ENCODE measurements at regions not wholly inside any gene's neighbourhood (a gene's known extent, or its start where the extent isn't known, plus 50 kb on each side); places are given as distances from the start of the nearest gene placed in this dataset.
"Not testable (repeated sequence)": the region's sequence is repeated elsewhere in the genome, so short reads cannot be mapped to it uniquely, and the experiment has no call there.

DNA sequence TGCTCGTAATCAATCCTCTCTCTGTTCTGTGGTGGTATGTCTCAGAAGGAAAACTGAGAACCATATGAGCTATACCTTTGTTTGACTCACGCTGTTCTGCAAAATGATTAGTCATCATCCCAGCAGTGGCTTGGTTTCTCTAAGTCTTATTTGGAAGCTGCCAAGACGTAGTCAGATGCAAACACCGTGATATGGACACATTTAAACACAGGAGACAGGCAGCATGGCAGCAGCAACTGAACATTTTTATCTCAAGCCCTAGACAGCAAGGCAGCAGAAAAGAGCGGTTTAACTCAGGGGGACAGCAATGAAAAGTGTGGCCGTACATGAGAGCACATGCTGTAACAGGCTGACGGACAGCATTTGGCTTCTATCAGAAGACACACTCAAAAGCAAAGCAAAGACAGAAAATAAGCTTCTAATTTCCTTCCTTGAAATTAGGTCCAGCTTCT lies 1295.1 kb downstream of the EPHA7 start:
- no peak for DNase-seq

DNA sequence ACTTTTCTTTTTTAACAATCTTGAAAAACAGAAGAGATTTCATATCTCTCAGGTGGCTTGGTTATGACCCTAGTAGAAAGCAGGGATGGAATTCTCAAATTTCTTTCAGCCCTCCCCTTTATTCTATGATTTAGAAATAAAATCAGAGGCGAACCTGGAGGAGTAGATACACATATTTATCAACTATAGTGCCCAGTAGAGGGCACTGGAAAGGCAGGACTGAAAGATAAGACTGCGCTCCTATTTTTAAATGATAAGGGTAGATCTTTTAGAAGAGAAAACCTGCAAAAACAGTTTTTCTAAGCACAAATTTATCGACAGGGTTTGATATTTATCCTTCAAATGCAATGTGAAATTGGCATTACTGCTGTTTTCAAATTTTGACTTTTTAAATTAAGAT lies 1296.6 kb downstream of the EPHA7 start:
- peak; percentile 11 for DNase-seq

DNA sequence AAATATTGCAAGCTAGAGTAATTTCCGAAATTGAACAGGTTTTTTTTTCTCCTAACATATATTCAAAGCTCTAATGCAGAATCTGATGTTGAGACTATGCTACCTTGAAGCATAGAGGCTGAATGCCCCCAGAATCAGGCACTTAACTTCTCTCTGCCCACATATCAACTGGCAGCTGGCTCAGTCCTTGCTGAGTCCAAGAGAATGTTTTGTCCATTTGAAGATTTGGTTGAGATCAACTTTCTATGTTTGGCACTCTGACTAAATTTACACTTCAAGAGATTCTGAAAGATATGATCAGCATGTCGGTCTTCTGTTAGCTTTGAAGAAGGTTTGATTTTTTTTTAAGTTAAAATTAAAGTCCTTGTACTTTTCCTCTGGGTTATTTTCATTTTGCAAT lies 1298.1 kb downstream of the EPHA7 start:
- no peak for DNase-seq

DNA sequence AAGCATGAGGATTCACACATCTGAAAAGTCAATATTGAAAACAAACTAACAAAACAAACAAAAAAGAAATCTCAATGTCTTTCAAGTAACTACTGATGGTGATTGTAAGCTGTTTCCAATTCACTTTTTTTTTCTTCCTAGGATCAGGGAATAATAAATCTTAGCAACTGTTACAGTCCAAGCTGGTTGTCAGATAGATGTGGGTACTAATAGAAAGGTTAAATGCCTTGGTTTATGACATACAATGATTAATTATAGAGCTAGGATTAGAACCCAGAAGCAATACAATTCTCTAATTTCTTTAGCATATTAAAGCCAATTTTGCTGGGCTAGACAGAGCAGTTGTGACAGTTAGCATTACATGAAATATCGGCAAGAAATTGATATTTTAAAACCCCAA lies 1301.6 kb downstream of the EPHA7 start:
- DNase-seq = no peak

DNA sequence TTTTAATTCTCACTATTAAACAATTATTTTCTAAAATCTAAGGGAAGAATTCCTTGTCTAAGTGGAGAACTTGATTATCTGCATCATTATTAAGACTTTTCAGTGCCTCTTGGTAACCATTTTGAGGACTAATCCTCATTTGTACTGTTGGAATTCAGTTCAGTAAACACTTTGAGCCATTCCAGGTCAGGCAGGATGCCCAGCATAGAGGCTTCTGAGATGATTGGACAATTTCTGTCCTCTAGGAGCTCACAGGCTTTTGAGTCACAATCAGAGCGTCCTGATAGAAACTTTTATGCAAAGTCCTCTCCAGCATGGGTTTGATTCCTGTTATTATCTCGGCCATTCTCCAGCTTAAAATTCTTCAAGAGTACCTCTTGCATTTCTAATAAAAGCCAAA lies 1304.6 kb downstream of the EPHA7 start:
- DNase-seq = no peak

DNA sequence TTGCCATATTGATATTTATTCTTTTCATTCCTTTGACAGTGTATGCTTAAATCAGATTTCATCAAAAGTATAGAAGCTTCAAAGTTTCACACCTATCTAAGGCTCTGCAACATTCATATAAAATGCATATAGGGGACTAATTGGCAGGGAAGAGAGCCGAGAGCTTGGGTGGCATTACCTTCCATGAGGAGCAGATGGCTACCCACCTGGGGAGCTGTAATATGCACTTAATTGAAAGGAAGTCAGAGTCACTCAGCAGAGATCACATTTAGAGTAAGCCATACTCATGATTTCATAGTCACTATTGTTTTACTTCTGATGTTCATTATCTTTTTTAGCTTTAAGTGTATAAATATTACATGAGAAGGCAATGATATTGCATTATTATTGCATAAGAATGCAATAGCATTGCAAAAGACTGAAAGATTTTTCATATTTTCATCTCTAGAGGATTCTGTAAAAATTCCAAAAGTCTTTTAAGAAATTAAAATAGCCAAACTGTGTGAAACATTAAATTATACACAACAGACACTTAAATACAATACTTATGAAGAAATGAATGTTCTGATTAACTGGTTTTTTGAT lies 1305.2 kb downstream of the EPHA7 start:
- peak; percentile 19 for DNase-seq

DNA sequence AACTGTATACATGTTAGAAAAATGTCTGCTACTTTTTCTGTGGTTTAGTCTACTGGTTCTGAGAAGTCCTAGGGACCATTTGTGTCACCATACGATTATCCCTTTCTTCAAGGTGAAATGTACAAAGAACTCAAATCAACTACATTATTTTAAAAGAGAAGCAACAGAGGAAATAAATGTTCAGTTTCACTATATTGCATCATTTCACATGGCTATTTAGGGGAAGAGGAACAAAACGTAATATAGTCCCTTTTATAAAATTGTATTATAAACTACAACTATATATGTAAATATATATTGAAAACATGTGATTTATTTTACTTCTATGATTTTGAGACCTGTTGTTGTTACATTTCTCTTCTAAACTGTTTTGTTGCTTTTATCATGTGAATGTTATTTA lies 1308.0 kb downstream of the EPHA7 start:
- DNase-seq = peak; percentile 64

DNA sequence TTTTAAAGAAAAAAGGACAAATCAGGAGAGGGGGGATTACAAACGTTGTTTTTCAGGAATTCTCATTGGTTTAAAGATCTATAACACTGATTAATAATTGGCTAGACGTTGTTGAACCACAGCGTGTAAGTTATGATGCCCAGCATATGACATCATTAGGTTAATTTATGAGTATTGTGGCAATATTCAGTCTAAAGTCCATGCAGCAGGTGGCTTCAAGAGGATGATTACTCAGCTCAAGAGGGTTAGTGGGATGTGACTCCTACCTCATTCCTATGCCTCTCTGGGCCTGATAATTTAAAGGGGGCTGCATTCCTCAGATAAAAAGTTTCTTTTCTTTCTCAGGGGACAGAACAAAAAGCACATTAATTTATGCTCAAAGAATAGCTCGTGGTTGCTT lies 1309.0 kb downstream of the EPHA7 start:
- DNase-seq = no peak

DNA sequence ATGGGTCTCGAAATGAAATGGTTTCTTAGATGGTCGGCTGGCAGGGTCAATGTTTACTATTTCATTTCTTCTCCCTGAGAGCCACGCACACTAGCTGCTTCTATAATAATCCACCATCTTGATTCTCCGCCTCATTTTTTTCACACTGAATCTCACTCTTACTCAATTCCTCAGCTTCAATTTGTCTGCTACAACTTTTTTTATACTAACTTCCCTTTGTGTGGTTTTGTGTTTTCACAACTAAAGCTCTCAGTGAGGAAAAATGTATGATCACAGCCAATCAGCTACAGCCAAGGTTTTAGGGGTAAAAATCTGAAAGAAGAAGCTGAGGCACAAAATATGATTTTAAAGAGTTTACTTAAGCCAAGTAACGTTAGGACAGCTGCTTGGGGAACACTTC lies 1309.4 kb downstream of the EPHA7 start:
- DNase-seq = peak; percentile 65

DNA sequence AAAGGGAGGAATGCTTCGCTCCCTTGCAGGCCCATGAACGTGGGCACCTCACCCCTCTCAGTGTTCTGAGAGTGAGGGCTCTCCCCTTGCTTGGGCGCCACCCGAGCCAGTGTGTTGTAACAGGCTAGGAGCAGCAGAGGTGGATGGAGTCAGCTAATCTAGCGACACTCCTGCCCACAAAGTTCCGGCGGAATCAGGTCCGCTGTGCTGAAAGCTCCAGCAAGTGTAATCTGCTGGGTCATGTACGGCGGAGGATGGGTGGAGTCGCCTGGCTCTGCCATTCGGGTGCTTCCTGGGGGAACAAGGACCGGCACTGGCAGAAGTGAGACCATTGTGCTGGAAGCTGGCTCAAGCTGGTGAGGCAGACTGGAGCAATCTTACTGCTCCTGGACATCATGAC lies 1310.1 kb downstream of the EPHA7 start:
- no peak for DNase-seq

DNA sequence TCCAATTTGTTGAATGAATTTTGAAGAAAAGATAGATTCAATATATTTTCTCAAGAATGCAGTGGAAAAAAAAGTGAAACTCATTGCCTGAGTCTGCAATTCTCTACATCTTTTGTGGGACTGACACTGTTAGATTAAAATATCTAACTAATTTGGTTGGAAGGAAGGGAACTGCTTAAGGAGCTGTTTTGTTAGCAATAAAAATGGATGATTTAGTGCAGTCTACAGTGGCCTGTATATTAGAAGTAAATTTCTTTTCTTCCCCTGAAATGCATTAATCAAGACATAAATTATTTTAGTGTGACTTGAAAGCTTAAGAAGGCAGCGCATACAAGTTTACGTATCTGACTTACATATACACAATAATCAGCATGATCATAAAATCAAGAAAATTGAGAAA lies 1332.6 kb downstream of the EPHA7 start:
- DNase-seq = no peak

DNA sequence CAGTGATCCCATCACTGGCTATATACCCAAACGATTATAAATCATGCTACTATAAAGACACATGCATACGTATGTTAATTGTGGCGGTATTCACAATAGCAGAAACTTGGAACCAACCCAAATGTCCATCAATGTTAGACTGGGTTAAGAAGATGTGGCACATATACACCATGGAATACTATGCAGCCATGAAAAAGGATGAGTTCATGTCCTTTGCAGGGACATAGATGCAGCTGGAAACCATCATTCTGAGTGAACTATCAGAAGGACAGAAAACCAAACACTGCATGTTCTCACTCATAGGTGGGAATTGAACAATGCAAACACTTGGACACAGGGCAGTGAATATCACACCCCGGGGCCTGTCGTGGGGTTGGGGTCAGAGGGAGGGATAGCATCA lies 1335.4 kb downstream of the EPHA7 start:
- DNase-seq = not testable (repeated sequence)

DNA sequence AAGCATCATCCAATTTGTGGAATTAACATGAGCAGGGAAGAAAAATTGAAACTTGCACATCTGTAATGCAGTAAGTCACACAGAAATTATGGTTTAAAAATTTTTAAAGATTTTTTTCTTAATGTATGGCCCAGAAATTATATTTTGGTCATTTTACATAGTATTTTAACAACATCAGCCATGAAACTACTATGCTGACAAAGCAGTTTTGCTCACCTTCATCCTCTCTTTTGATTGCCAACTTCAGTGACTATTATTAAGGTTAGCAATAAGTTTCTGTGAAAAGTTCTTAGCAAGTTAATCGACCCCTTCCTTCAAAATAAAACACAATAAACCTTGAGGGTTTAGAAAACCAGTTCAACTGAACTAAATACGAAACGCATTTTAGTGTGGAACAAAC lies 1347.0 kb downstream of the EPHA7 start:
- no peak for DNase-seq

DNA sequence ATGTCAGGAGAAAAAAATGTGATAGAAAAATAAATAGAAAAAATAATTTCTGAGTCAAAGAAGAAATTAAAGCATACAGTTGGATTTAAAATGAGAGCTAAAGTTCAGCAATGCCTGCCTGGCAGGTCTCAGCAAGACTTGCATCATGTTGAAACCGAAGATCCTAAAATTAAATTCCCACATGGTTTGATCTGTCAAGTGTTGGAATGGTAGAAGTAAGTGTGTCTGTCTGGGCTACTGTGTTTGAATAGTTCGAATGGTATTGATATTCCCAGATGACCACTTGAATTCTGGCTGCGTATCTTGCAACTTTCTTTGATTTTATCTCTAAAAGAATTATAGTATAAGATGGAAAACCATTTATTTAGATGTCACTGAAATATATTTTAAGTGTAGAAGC lies 1349.6 kb downstream of the EPHA7 start:
- DNase-seq = no peak

DNA sequence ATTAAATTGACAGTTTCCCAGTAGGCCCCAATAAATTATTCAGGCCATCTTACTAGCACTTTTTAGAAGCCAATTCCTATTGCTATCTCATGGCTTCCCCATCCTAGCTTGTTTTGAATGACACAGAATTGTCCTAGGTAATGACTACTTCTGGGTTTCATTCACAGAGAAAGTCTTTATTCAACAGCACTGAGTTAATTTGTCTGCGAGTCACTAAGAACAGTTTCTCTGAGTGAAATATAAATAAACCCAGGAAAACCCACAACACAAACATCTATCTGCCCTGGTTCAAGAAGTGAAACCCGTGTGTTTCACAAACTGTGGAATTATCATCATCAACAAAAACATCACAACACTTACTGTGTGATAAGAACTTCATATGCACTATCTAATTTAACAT lies 1366.8 kb downstream of the EPHA7 start:
- no peak for DNase-seq

DNA sequence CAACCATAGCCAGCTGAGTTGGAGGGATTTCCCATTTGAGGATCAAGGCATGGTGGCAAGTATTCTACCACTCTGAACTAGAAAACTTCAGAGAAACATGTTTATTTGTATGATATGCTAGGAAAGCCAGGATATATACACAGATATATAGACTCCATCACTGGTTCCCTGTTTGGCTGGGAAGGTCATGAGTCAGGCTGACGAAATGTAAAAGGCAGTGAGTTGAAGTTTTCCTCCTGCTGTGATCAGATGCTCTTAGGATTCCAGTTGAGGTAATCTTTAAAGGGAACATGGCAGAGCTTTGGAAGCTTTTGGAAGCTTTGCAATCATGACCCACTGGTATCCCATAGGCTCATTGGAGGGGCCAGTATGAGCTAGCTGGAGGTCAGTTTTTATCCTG lies 1369.1 kb downstream of the EPHA7 start:
- DNase-seq = no peak

DNA sequence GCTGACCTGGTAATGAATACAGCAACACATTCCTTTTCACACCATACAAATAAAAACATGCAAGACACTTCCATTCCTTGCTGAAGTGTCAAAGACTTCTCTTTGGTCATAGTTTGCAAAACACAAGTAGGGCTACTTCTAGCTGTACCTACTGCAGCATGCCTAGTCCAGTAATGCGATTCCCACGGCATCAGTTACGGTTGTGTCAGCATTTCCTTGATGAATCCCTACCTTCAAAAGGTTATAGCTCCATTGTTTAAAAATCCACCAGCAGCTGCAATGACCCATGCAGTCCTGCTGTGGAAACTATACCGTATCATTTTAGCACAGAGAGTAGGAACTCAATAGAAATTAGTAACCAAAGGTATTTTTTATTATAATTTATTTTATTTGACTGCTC lies 1371.5 kb downstream of the EPHA7 start:
- DNase-seq = no peak

DNA sequence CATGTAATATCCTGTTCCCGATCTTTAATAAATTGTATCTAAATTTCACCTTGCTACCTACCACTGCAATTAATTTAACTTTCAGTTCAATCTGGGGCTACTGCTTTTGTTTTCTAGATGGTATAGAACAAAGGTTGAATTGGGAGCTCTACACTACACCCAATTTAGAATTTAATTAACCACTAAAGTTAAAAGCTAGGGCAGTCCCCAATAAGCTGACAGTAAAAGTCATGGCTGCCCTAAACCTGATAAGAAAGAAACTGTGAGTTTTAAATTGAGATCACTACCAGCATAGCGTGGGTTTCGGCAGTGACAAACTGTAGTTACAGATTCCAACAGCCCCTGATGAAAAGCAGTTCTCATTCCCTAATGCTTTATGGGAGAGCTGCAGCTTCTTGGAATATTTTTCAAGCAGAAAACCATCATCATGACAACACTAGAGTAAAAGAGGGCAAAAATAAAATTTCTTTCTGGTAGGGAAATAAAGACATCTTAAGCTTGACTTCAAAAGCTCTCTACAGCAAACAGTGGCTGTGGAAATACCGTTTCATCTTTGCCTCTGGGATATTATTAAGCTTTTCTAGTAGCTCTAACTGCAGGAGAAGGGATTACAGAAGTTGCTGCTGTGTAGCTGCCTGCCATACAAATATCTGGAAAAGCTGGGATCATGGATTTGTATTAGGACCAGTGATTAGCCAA lies 1372.1 kb downstream of the EPHA7 start:
- DNase-seq = no peak

DNA sequence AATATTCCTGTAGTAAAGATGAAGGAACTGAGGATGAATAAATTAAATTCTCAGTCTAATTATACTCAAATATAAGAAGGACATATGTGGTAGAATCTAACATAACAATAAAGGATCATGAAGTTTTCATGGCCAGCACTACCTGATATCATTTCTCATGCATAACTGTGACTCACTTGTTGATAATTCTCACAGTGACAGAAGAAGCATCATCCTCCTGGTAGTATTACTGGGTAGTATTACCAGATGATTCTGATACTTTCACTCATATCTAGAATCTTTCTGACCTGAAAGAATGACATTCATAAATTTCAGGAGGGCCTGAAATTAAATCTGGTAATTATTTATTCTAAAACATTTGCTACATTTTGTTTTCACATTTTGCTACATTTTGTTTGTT lies 1375.0 kb downstream of the EPHA7 start:
- DNase-seq = no peak

DNA sequence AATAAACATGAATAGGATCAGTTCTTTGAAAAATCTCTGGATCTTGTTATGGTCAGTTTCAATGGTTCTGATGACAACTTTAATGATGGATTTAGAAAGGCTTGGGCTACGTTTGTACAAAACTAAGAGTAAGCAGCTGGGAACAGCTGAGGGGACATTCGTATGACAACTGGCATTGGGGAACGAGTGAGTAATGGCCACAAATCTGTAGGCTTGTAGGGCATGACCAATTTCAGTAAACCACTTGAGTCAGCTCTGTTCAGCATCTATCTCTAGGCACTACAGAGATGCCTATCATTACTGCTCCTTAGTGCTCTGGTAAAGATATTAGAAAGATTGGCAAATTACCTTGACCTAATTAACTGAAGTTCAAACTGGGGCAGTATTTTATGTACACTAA lies 1375.6 kb downstream of the EPHA7 start:
- no peak for DNase-seq

DNA sequence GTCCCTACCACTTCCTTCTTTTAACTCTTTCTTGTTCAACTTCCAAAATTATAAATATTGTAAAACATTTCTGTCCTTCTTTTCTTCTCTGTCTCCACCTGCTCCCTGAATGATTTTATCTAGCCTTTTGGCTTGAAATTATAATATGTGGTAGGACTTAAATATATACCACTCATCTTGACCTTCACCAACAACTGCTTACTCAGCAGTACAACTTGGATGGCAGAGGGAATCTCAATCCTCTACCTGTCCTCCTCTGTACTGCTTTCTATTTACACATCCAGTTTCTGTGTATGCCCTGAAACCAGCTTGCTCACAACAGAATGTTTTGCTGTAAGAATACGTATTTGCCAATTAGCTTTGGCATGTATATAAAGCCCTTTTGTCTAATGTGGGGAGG lies 1392.5 kb downstream of the EPHA7 start:
- no peak for DNase-seq

DNA sequence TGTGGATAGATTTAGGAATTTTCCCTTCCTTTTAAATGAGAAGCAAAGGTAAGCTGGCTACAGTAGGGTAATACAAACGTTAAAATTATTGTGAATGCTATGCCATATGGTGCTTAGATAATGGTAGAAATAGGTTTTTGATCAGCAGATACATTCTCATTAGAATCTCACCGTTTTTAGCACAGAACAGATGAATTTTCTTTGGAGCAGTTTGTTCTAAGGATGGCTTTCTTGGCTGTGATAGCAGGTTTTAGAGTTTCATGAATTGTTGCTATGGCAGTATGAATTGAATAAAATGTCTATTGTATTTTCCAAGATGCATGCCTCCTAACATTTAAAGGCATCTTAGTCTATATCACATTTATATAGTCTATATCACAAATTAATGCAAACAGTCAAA lies 1394.5 kb downstream of the EPHA7 start:
- DNase-seq = no peak

DNA sequence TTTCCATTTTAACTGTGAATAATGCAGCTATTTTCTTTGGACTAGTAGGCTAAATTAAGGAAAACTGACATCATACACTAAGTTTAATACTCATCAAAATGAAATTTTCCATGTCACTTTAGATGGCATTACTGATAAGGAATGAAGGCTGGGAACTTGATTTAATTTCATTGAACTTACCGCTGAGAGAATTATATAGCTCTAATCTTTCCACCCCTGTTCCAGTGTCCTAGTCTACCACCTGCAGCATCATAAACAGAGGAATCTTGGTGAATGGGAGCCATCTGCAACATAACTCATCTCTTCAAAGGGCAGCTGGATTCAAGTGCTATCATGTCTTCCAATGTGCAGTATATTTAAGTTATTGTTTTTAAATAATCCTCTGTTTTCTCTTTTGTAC lies 1395.2 kb downstream of the EPHA7 start:
- no peak for DNase-seq

DNA sequence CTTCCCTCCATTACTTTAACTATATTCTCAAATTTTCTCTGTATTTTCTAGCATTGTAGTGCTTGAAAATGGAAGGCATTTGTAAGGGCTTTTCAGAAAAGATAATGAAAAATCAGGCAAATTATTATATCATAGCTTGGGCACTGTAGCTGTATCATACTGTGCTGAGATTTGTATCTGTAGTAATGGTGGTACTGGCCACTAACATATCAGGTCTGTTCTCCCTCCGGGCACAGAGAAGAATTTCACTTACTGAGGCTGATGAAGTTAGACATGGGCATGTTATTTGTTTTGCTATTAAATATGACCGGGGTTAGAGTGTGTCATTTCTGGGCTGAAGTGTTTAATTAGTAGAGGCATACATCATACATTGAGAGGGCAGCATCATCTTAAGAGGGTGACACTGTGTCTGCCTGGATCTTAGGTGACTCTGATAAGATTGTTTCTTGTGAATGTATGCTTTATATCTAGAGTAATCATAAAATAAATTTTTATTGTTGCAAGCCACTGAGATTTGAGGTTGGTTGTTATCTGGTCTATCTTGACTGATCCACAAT lies 1395.9 kb downstream of the EPHA7 start:
- DNase-seq = no peak

DNA sequence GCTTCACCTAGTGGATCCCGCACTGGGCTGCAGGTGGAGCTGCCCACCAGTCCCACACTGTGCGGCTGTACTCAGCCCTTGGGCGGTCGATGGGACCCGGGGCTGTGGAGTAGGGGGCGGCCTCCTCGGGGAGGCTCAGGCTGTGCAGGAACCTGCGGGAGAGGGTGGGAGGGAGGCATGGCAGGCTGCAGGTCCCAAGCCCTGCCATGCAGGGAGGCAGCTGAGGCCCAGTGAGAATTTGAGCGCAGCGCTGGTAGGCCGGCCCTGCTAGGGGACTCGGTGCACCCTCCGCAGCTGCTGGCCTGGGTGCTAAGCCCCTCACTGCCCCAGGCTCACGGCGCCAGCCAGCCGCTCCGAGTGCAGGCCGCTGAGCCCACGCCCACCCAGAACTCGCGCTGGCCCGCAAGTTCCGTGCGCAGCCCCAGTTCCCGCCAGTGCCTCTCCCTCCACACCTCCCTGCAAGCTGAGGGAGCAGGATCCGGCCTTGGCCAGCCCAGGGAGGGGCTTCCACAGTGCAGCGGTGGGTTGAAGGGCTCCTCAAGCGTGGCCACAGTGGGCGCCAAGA lies 1407.6 kb downstream of the EPHA7 start:
- DNase-seq = no peak
